ENCODE measurements at regions not wholly inside any gene's neighbourhood (a gene's known extent, or its start where the extent isn't known, plus 50 kb on each side); places are given as distances from the start of the nearest gene placed in this dataset.

DNA sequence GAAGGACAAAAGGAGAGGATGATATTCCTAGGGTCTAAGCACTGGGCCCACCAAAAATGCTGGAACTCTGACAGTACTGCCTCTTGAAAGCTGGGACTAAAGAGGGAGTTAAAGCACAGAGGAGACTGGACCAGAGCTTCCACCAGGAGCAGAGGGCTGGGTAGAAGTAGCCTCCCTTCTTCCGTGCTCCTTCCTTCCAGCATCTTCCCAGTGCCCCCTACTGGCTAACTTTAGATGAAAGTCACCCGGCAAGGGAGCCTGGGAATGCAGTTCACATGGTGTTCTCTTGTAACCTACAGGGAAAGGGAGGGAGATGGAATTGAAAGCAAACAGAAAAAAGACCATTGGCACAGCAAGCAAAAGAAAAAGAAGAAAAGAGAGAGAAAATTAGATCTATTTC is 106.1 kb upstream of the COL8A1 start:
- TF ChIP-seq, protein P1, sequence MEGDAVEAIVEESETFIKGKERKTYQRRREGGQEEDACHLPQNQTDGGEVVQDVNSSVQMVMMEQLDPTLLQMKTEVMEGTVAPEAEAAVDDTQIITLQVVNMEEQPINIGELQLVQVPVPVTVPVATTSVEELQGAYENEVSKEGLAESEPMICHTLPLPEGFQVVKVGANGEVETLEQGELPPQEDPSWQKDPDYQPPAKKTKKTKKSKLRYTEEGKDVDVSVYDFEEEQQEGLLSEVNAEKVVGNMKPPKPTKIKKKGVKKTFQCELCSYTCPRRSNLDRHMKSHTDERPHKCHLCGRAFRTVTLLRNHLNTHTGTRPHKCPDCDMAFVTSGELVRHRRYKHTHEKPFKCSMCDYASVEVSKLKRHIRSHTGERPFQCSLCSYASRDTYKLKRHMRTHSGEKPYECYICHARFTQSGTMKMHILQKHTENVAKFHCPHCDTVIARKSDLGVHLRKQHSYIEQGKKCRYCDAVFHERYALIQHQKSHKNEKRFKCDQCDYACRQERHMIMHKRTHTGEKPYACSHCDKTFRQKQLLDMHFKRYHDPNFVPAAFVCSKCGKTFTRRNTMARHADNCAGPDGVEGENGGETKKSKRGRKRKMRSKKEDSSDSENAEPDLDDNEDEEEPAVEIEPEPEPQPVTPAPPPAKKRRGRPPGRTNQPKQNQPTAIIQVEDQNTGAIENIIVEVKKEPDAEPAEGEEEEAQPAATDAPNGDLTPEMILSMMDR (IDR thresholded peaks at IDR 0.05): peak in 3 of 6 experiments; percentile 31 to 51 (median 43)
- TF ChIP-seq POLR2A (IDR thresholded peaks at IDR 0.05): no peak
